Central memory CD8-positive, alpha-beta T cell (primary cell): ENCODE measurements at regions not wholly inside any gene's neighbourhood (a gene's known extent, or its start where the extent isn't known, plus 50 kb on each side); places are given as distances from the start of the nearest gene placed in this dataset.
A peak's percentile ranks its signal among the peaks of the same experiment; 100 is the strongest.
"Not testable (repeated sequence)": the region's sequence is repeated elsewhere in the genome, so short reads cannot be mapped to it uniquely, and the experiment has no call there.

Experiments
- ATAC-seq: fragments of 150-1000 bp; cut with Tn5 transposase; replicated peaks from 2 replicates; pipeline ENCODE4 v1.10.0; 2022; ENCODE audit warnings: mild to moderate bottlenecking, moderate FRiP score, moderate number of reproducible peaks; ENCODE audit not compliant: poor library complexity, severe bottlenecking; ENCODE audit errors: extremely low read depth
- DNase-seq, 2 donors: peaks; one replicate each; pipeline ENCODE4 v3.0.0; 2021; ENCODE audit warnings: low spot score in 2 of 2
- H3K27ac Mint-ChIP-seq: one replicate; pipeline ENCODE4 v1.8.0; 2022; ENCODE audit warnings: low read depth, mild to moderate bottlenecking, moderate library complexity, mixed read lengths
- H3K27me3 Mint-ChIP-seq: one replicate; pipeline ENCODE4 v1.8.0; 2022; ENCODE audit warnings: mixed read lengths
- H3K36me3 Mint-ChIP-seq: one replicate; pipeline ENCODE4 v1.8.0; 2022; ENCODE audit warnings: mild to moderate bottlenecking, moderate library complexity, mixed read lengths; ENCODE audit not compliant: insufficient read depth
- H3K4me1 Mint-ChIP-seq: one replicate; pipeline ENCODE4 v1.8.0; 2022; ENCODE audit warnings: mixed read lengths
- H3K4me3 Mint-ChIP-seq: one replicate; pipeline ENCODE4 v1.8.0; 2022; ENCODE audit warnings: mild to moderate bottlenecking, moderate library complexity, mixed read lengths
- H3K9me3 Mint-ChIP-seq: one replicate; pipeline ENCODE4 v1.8.0; 2022; ENCODE audit warnings: mixed read lengths

DNA sequence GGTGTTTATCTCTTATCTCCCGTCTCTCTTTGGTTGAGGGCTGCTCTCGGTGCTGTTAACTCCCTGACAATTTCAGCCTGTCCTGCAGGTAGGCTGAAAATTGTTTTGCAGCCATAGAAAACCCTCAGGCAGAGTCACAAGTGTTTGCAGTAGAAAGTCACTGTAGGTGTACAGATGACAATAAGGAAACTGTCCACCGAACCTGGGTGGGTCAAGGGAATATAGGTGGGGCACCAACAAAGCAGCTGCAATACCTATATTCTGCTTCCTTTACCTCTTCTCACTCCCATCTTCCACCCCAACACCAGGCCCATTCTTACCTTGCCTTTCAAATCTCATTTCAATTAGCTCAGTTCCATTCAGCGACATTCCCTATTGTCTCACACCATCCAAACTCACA, 381.8 kb downstream of the PPP1R2C start:
- Mint-ChIP-seq H3K36me3 (no peaks in the 10 kb centered on the region), H3K4me3 (no peak overlapping the region), H3K27me3 (no peaks in the 10 kb centered on the region), H3K27ac (no peak overlapping the region), H3K4me1 (peaks cover 41% of the 10 kb centered on the region), H3K9me3 (no peaks in the 10 kb centered on the region)
- DNase-seq, result no peak
- no peak for ATAC-seq

DNA sequence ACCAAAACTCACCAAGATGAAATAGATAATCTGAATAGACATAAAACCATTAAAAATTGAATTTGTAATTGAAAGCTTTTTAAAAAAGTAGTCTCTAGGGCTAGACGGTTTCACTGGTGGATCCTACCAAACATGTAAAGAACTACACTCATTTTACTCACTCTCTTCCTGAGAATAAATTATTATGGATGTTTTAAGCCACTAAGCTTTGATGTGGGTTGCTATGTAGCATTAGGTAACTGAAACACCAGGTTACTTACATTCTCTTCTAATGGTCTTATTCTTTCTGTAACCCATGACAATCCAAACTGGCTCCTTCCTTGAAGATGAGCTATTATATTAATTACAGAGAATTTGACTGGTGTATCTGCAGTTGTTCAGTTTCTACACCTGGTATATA, 385.1 kb downstream of the PPP1R2C start:
- DNase-seq (no peak), ATAC-seq (no peak)
- no peak overlapping the region for H3K4me3 Mint-ChIP-seq
- no peaks in the 10 kb centered on the region for H3K36me3 Mint-ChIP-seq
- H3K27ac Mint-ChIP-seq, result no peak overlapping the region
- H3K4me1 Mint-ChIP-seq, result peaks cover 11% of the 10 kb centered on the region
- no peaks in the 10 kb centered on the region for H3K27me3 Mint-ChIP-seq
- H3K9me3 Mint-ChIP-seq, result no peaks in the 10 kb centered on the region

- Mint-ChIP-seq H3K27ac (no peak overlapping the region), H3K9me3 (no peaks in the 10 kb centered on the region), H3K4me3 (no peak overlapping the region), H3K4me1 (no peaks in the 10 kb centered on the region), H3K36me3 (no peaks in the 10 kb centered on the region), H3K27me3 (no peaks in the 10 kb centered on the region)
- DNase-seq (no peak), ATAC-seq (no peak)
Measured at GRCh38 chrX:42386681-42387080, 391.3 kb downstream of the PPP1R2C start.

DNA sequence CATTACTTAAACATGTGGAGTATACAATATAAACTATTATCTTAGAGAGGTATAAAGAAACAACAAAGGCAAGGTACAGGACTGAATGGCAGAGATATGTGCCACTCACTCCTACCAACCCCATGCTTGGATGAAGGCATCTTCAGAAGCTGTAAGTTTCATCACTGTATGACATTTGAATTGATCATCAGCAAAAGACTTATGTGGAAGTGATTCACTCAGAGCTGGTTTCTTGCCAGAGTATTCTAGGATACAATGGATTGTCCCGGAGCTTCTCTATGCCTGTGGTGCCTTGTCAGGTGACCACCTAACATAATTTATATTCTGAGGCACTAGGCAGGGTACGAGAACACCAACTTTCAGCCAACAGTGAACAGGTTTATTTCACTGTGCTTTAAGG, 392.2 kb downstream of the PPP1R2C start:
- H3K36me3 Mint-ChIP-seq, result no peaks in the 10 kb centered on the region
- no peaks in the 10 kb centered on the region for H3K9me3 Mint-ChIP-seq
- ATAC-seq (no peak), DNase-seq (no peak)
- H3K27ac Mint-ChIP-seq, result no peak overlapping the region
- no peaks in the 10 kb centered on the region for H3K4me1 Mint-ChIP-seq
- H3K27me3 Mint-ChIP-seq, result no peaks in the 10 kb centered on the region
- H3K4me3 Mint-ChIP-seq, result no peak overlapping the region

DNA sequence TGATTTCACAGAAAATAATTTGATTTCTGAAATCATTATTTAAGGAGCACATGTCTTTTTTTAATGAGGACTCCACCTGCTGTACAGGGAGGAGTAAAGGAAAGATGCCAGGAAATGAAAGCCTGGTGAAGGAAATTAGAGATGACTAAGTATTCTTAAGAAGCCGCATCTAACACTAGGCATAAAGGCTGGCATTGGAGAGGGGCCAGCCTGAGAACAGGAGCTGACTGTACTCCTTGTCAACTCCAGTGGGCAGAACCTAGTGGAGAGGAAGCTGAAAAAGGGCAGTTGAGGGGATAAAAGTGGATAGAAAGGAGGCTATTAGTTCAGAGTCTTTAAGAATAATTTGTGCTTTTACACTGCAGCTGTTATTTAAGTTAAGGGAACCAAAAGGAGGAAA, 393.0 kb downstream of the PPP1R2C start:
- Mint-ChIP-seq H3K36me3 (no peaks in the 10 kb centered on the region), H3K9me3 (no peaks in the 10 kb centered on the region), H3K4me1 (peaks cover 1% of the 10 kb centered on the region), H3K27ac (peak overlapping the region; percentile 35), H3K4me3 (no peak overlapping the region), H3K27me3 (no peaks in the 10 kb centered on the region)
- no peak for DNase-seq
- ATAC-seq, result no peak

- no peak for DNase-seq
- ATAC-seq, result no peak
- no peak overlapping the region for H3K27ac Mint-ChIP-seq
- H3K4me1 Mint-ChIP-seq, result peaks cover 4% of the 10 kb centered on the region
- no peaks in the 10 kb centered on the region for H3K27me3 Mint-ChIP-seq
- no peaks in the 10 kb centered on the region for H3K9me3 Mint-ChIP-seq
- no peak overlapping the region for H3K4me3 Mint-ChIP-seq
- H3K36me3 Mint-ChIP-seq, result no peaks in the 10 kb centered on the region
Measured at GRCh38 chrX:42378857-42379256, 399.1 kb downstream of the PPP1R2C start.

GRCh38 chrX:42375086-42375485, 402.9 kb downstream of the PPP1R2C start:
- H3K27ac Mint-ChIP-seq, result no peak overlapping the region
- ATAC-seq (no peak), DNase-seq (no peak)
- peaks cover 4% of the 10 kb centered on the region for H3K4me1 Mint-ChIP-seq
- no peak overlapping the region for H3K4me3 Mint-ChIP-seq
- H3K9me3 Mint-ChIP-seq, result no peaks in the 10 kb centered on the region
- no peaks in the 10 kb centered on the region for H3K27me3 Mint-ChIP-seq
- H3K36me3 Mint-ChIP-seq, result no peaks in the 10 kb centered on the region

GRCh38 chrX:42366181-42366580, 411.8 kb downstream of the PPP1R2C start:
- Mint-ChIP-seq H3K4me3 (no peak overlapping the region), H3K9me3 (no peaks in the 10 kb centered on the region), H3K27me3 (no peaks in the 10 kb centered on the region), H3K4me1 (no peaks in the 10 kb centered on the region), H3K36me3 (no peaks in the 10 kb centered on the region), H3K27ac (no peak overlapping the region)
- no peak for DNase-seq
- ATAC-seq, result no peak

DNA sequence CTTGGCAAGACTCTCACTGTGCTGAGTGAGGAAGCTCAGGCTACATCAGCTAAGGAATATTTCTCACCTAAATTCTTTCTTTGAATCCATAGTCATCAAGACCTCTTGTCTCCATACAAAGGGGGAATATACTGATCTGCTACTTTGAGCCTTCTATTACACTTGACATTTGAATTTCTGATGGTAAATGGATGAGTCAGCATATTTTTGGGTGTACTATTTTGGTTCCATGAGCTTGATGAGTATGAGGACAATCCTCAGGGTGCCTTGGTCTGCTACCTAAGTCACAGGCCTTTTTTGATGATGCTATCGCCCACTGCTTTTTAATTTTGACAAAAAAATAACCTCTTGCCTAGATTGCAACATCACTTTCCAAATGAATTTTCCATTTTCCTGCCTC, 415.7 kb downstream of the PPP1R2C start:
- no peaks in the 10 kb centered on the region for H3K4me1 Mint-ChIP-seq
- no peak overlapping the region for H3K27ac Mint-ChIP-seq
- ATAC-seq (no peak), DNase-seq (no peak)
- H3K27me3 Mint-ChIP-seq, result no peaks in the 10 kb centered on the region
- no peaks in the 10 kb centered on the region for H3K9me3 Mint-ChIP-seq
- no peaks in the 10 kb centered on the region for H3K36me3 Mint-ChIP-seq
- no peak overlapping the region for H3K4me3 Mint-ChIP-seq

DNA sequence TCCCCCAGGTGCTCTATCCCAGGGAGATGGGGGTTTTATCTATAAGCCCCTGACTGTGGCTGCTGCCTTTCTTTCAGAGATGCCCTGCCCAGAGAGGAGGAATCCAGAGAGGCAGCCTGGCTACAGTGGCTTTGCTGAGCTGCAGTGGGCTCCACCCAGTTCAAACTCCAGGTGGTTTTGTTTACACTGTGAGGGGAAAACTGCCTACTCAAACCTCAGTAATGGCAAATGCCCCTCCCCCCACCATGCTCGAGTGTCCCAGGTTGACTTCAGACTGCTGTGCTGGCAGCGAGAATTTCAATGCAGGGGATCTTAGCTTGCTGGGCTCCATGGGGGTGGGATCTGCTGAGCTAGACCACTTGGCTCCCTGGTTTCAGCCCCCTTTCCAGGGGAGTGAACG, 419.6 kb upstream of the CASK start:
- H3K36me3 Mint-ChIP-seq, ATAC-seq, H3K27me3 Mint-ChIP-seq, DNase-seq, H3K4me1 Mint-ChIP-seq, H3K27ac Mint-ChIP-seq, H3K4me3 Mint-ChIP-seq, H3K9me3 Mint-ChIP-seq: not testable (repeated sequence)
